ENCODE measurements at regions not wholly inside any gene's neighbourhood (a gene's known extent, or its start where the extent isn't known, plus 50 kb on each side); places are given as distances from the start of the nearest gene placed in this dataset.
A peak's percentile ranks its signal among the peaks of the same experiment; 100 is the strongest.
"Not testable (repeated sequence)": the region's sequence is repeated elsewhere in the genome, so short reads cannot be mapped to it uniquely, and the experiment has no call there.

DNA sequence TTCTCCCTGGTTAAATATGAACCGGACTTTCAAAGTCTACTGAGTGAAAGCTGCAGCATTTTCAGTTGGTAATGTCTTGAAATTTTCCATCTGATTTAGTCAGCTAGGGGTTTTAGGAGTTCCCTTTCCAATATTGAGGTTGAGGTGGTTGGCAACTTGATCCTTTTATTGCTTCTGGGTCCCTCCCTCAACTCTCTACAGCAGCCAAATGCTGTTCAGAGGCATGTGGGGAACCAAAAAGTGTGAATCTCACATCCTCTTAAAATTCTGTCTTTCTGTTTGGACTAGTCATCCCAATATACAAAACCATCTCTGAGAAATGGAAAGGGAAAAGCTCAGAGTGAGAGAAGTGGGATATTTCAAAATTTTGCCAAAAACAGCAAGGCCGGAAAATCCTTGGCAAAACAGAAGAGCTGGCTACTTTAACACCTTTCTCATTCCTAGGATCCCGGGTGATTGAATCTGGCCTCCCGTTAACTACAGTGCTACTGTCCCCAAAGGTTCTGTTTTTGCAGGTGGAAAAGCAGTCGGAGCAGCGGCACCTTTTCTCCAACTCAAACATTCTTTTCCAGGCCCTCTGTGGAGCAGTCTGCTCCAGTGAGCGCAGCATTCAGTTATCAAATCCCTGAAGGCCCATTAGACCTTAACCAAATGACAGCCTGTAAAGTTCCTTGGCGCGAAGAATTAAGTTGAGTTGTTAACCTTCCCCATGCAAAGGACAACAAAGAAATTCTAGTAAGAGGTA lies 345.9 kb upstream of the NUDT12 start:
- DNase-seq (ENCODE audit: low read depth in 4 of 4, low spot score in 3 of 4) = peak in 1 of 4 donors; percentile 35

DNA sequence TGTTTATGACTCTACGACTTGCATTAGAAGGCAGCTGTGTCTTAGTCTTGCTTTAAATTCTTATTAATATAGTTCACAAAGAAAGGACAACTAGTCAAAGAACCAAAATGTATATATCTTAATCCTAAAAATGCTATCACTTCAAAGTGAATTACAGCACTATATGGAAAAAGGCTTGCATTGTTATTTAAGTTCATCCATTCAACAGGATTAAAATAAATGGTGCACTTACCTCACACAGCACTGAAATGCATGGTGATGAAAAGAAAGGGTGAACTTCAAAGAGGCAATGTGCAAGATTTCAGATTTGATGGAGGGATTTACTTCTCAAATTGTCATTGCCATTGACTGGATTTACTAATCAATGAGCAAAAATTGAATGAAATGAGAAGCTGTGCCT lies 344.4 kb upstream of the NUDT12 start:
- no peak for DNase-seq (ENCODE audit: low read depth in 4 of 4, low spot score in 3 of 4)

- no peak for DNase-seq (ENCODE audit: low read depth in 4 of 4, low spot score in 3 of 4)
Observed at GRCh38 chr5:103904651-103905050, 342.1 kb upstream of the NUDT12 start.

- no peak for DNase-seq (ENCODE audit: low read depth in 4 of 4, low spot score in 3 of 4)
Observed at GRCh38 chr5:103902893-103903292, 340.3 kb upstream of the NUDT12 start.

- no peak for DNase-seq (ENCODE audit: low read depth in 4 of 4, low spot score in 3 of 4)
Observed at GRCh38 chr5:103901885-103902284, 339.3 kb upstream of the NUDT12 start.

GRCh38 chr5:103896593-103896992 lies 334.0 kb upstream of the NUDT12 start:
- no peak for DNase-seq (ENCODE audit: low read depth in 4 of 4, low spot score in 3 of 4)

DNA sequence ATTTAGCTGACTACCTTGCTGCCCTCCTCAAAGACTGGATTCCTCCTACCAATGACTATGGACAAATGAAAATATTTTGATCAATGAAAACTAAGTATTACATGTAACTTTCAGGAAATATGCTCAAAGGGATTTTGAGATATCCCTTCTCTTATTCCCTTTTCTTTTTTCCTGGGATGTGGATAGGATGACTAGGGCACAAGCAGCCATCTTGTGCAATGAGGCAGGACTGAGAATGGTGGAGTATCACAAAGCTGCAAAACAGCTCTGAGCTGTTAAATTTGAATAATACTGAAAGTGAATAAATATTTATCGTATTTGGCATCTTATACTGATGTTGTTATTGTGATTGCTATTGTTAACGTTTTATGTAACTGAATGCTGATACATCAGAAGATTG lies 333.1 kb upstream of the NUDT12 start:
- DNase-seq (ENCODE audit: low read depth in 4 of 4, low spot score in 3 of 4) = no peak

DNA sequence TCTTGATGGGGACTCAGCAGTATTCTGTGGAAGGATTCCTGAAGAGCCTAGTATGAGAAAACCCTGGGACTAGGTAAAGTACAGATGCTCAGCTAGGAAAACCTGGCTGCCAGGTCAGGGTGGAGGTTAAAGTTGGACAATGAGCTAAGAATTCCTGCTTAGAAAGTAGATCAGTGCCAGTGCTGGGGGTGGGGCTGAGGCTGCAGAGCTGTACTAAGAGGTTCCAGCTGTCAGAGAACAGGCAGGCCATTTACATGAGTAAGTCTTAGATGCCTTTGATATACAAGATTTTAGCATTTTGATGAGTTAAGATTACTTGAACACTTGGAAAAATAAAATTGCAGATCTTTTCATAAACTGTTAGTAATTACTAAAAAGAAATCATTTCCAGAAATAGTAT lies 332.3 kb upstream of the NUDT12 start:
- DNase-seq (ENCODE audit: low read depth in 4 of 4, low spot score in 3 of 4) = no peak

DNA sequence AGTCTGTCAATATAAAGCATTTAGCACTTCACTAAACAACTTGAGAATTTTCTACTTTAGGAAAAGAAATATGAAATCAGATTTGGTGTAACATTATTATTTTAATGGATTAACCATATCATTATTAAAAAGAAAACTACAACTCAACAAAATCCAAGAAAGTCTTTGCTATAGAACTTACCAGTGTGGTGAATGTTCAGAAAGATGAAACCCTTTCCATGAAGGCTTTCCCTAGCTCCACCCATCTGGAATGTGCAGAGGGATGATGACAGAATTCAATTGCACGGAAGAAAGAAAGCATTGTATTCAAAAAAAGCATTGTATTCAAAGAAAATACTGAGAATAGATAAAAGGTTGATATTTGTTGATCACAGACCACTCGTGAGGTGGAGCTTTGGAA lies 328.6 kb upstream of the NUDT12 start:
- DNase-seq (ENCODE audit: low read depth in 4 of 4, low spot score in 3 of 4) = no peak

- DNase-seq (ENCODE audit: low read depth in 4 of 4, low spot score in 3 of 4) = no peak
Observed at GRCh38 chr5:103890313-103890712, 327.7 kb upstream of the NUDT12 start.

- no peak for DNase-seq (ENCODE audit: low read depth in 4 of 4, low spot score in 3 of 4)
Observed at GRCh38 chr5:103889500-103890209, 327.1 kb upstream of the NUDT12 start.

DNA sequence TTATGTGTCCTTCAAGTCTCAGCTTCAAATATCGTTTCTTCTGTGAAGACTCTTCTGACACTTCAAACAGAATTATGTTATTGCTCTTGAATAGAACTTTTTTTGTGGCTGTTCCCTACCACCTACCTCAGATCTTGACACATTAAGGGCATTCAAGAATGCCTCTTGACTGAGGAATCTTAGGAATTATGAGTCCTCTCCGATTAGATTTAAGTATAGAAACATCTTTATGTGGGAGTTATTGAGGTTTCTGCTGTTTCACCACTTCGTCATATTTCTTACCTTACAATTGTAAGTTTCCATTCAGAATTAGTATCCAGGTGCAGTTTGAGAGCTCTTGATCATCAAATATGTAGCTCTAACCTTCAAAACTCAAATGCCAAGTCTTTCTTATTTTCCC lies 324.2 kb upstream of the NUDT12 start:
- no peak for DNase-seq (ENCODE audit: low read depth in 4 of 4, low spot score in 3 of 4)

- no peak for DNase-seq (ENCODE audit: low read depth in 4 of 4, low spot score in 3 of 4)
Observed at GRCh38 chr5:103883143-103883542, 320.6 kb upstream of the NUDT12 start.

GRCh38 chr5:103881560-103881959 lies 319.0 kb upstream of the NUDT12 start:
- DNase-seq (ENCODE audit: low read depth in 4 of 4, low spot score in 3 of 4) = no peak

DNA sequence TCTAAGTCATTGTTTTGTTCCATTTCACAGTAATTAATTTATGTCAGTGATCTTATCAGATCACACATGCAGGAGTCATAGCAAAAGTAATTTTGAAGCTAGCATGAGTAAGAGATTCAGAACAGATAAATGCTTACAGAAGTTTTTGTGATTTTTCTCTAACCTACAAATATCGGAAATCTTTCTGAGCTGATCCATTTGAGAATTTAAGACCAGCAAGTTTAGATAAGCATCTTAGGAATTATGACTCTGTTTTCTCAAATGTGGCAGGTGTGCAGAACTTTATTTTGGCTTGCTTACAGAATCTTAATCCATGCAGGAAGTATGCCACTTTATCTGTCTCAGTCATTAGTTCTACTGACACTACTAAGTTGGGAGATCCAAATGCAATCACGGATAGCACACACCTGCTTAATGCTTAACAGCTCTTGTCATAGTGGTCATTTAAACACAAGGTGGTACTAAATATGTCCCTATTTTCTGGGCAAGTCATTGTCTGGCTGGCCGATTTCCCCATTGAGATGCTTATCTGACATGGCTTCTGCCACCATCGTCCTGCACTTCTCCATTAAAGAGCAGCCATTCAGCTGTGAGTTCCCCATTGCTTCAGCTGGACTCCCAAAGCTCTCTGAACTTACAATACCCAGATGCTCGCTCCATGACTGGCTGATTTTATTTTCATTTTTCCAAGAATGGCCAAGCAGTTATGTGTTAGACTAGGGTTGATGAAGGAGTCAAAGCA lies 305.4 kb upstream of the NUDT12 start:
- DNase-seq (ENCODE audit: low read depth in 4 of 4, low spot score in 3 of 4) = no peak

DNA sequence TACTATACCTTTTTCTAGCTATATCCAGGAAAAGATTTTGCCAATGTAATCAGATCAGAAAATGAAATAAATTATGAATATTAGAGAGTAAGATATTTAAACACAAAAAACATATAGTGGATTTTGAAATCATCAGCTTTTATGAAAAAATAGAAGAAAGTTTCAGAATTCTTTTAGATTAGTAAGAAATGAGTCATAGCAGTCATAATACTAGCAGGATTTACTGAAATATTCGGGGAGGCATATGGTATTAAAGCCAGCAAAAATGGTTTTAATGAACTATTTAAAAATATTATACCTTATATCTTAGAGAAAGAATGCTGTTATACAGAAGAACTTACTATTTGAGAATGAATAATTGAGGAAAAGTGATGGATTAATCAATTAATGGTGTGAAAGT lies 303.6 kb upstream of the NUDT12 start:
- no peak for DNase-seq (ENCODE audit: low read depth in 4 of 4, low spot score in 3 of 4)

DNA sequence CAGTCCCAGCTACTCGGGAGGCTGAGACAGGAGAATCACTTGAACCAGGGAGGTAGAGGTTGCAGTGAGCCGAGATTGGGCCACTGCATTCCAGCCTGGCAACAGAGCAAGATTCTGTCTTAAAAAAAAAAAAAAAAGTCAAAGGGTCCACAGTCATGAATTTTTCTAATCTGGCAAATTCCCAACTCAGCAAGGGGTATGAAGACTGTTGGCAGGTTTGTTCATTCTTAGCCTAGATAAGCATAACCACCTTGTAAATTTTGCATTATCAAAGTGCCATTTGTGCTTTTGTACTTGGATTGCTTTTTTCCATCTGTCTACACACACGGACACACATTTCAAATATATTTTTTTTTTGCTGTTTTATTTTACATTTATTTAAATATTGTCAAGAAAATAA lies 299.8 kb upstream of the NUDT12 start:
- DNase-seq (ENCODE audit: low read depth in 4 of 4, low spot score in 3 of 4) = no peak

DNA sequence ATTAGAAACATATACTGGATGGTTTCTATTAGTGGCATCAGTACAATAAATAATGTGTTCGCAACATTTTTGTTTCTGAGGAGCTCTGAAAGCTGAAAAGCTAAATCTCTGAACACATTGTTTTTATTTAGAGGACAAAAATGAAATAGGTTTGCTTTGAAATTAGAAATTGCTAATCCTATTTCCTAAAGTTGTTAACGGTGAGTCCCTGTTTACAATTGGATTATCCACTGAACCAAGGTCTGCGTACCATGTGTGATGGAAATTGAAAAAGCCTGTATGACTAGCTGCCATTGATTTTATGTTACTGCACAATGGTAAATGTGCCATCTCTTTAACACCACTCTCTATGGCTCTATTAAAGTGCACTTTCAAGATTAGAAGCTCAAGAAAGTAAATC lies 297.7 kb upstream of the NUDT12 start:
- no peak for DNase-seq (ENCODE audit: low read depth in 4 of 4, low spot score in 3 of 4)

DNA sequence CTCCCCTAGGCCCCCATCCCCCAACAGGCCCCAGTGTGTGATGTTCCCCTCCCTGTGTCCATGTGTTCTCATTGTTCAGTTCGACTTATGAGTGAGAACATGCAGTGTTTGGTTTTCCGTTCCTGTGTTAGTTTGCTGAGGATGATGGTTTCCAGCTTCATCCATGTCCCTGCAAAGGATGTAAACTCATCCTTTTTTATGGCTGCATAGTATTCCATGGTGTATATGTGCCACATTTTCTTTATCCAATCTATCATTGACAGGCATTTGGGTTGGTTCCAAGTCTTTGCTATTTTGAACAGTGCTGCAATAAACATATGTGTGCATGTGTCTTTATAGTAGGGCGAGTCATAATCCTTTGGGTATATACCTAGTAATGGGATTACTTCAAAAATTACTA lies 295.8 kb upstream of the NUDT12 start:
- DNase-seq (ENCODE audit: low read depth in 4 of 4, low spot score in 3 of 4) = not testable (repeated sequence)

- no peak for DNase-seq (ENCODE audit: low read depth in 4 of 4, low spot score in 3 of 4)
Observed at GRCh38 chr5:103851091-103851490, 288.5 kb upstream of the NUDT12 start.

DNA sequence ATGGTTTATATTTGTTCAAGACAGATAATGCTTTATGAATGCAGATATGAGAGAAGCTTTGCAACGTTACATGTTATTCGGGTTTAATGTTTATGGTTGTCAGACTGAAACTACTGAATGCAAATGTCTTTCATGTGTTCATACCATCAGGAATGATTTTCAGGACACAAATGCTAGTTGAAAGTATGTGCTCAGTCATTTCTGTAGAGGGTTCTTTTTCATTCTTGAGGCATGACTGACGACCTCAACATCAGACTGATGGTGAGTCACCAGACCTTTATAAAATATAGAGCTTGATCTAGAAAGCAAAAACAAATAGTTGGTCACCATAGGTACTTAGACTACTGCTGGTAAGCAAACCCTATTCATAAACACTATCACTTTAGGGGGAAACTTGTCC lies 287.3 kb upstream of the NUDT12 start:
- DNase-seq (ENCODE audit: low read depth in 4 of 4, low spot score in 3 of 4) = no peak

DNA sequence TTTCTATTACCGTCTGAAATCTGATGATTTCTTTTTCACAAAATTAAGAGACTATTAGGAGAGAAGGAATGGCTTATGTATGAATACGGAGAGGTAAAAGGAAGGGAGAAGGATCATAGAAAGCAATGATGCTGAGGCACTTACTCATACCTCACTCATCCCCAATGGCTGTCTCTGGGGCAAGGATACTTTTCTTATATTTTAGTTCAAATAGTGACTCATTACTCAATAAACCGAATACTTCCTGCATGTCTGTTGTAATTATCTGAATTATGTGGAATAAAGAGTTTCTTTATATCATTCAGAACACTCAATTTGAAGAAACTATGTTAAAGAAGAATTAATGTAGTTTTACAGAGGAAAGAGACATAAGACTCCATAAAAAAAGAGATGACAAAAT lies 284.5 kb upstream of the NUDT12 start:
- no peak for DNase-seq (ENCODE audit: low read depth in 4 of 4, low spot score in 3 of 4)

Data from left renal pelvis (tissue), 4 donors.